ENCODE measurements at regions not wholly inside any gene's neighbourhood (a gene's known extent, or its start where the extent isn't known, plus 50 kb on each side); places are given as distances from the start of the nearest gene placed in this dataset.

GRCh38 chr12:75634244-75635222, 123.1 kb upstream of the KRR1 start:
- no peak overlapping the region for H3K4me3 ChIP-seq
- H3K27ac ChIP-seq, result no peak overlapping the region
- ATAC-seq, result no peak
- no peak for DNase-seq
- TF ChIP-seq, protein P1, sequence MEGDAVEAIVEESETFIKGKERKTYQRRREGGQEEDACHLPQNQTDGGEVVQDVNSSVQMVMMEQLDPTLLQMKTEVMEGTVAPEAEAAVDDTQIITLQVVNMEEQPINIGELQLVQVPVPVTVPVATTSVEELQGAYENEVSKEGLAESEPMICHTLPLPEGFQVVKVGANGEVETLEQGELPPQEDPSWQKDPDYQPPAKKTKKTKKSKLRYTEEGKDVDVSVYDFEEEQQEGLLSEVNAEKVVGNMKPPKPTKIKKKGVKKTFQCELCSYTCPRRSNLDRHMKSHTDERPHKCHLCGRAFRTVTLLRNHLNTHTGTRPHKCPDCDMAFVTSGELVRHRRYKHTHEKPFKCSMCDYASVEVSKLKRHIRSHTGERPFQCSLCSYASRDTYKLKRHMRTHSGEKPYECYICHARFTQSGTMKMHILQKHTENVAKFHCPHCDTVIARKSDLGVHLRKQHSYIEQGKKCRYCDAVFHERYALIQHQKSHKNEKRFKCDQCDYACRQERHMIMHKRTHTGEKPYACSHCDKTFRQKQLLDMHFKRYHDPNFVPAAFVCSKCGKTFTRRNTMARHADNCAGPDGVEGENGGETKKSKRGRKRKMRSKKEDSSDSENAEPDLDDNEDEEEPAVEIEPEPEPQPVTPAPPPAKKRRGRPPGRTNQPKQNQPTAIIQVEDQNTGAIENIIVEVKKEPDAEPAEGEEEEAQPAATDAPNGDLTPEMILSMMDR (IDR thresholded peaks at IDR 0.05), result no peak
- H3K9me3 ChIP-seq, result no peaks in the 10 kb centered on the region
- intact Hi-C loops (cut with DNase I), result no loop called here
- no peaks in the 10 kb centered on the region for H3K27me3 ChIP-seq
- H3K36me3 ChIP-seq, result no peaks in the 10 kb centered on the region
- no peaks in the 10 kb centered on the region for H3K4me1 ChIP-seq

DNA sequence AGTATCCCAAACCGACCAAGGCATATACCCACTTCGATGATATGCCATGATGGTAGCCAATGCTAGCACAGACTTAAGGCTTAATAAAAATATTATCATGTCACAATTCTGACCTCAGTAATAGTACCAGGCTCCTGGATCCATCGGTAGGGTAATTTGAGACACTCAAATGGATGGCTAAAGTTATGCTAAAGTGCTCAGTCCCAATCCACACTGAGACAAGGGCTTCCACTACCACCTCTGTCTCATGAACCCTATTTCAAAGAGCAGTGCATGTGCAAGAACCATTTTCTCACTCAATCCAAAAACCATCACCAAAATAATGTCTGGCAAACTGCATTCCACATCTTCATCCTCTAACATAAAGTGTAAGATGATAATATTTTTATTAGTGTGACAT, 122.4 kb upstream of the KRR1 start:
- Histone ChIP-seq H3K4me3 (no peak overlapping the region), H3K4me1 (no peaks in the 10 kb centered on the region), H3K27ac (no peak overlapping the region), H3K9me3 (no peaks in the 10 kb centered on the region), H3K27me3 (no peaks in the 10 kb centered on the region), H3K36me3 (no peaks in the 10 kb centered on the region)
- DNase-seq (no peak), ATAC-seq (no peak)
- intact Hi-C loops (cut with DNase I), result no loop called here
- TF ChIP-seq, protein P1 (IDR thresholded peaks at IDR 0.05), result no peak

DNA sequence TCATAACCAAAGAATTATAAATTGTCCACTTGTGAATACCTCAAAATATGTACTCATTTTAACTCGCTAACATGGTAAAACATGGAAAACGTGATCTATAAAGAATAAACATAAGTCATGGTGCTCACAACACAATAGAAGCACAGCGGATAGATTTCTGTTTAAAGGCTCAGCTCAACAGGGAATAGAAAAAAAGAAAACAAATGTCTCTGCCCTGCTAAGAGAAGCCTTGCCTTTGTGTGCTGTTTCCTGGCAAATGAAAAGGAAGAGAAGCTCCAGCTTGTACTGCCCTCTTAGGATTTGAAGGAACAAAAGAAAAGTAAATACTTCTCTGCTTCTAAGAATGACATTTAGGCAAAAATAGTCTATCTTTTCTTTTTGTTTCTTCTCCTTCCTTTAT, 121.0 kb upstream of the KRR1 start:
- intact Hi-C loops (cut with DNase I), result no loop called here
- TF ChIP-seq, protein P1 (IDR thresholded peaks at IDR 0.05), result no peak
- ATAC-seq (no peak), DNase-seq (no peak)
- Histone ChIP-seq H3K27me3 (no peaks in the 10 kb centered on the region), H3K27ac (no peak overlapping the region), H3K9me3 (no peaks in the 10 kb centered on the region), H3K4me1 (no peaks in the 10 kb centered on the region), H3K4me3 (no peak overlapping the region), H3K36me3 (no peaks in the 10 kb centered on the region)

DNA sequence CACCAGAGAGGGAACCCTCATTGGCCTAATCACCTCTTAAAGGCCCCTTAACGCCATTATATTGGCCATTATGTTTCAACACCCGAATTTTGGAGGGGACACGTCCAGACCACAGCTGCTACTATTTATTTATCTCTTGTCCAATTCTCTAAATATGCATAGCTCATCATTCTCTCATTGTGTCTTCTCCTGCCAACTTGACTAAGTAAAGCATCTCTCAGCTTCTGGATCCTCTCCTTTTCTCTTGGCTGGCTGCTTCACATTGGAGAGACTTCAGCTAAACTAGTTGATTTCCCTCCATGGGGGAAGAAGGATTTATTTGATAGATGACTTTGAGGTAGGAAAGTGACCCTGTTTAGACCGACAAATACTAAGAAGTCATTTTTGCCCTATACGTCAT, 120.4 kb upstream of the KRR1 start:
- H3K4me3 ChIP-seq, result no peak overlapping the region
- intact Hi-C loops (cut with DNase I), result no loop called here
- TF ChIP-seq, protein P1 (IDR thresholded peaks at IDR 0.05), result no peak
- no peaks in the 10 kb centered on the region for H3K4me1 ChIP-seq
- no peaks in the 10 kb centered on the region for H3K36me3 ChIP-seq
- H3K27me3 ChIP-seq, result no peaks in the 10 kb centered on the region
- no peaks in the 10 kb centered on the region for H3K9me3 ChIP-seq
- no peak for ATAC-seq
- H3K27ac ChIP-seq, result no peak overlapping the region
- no peak for DNase-seq

DNA sequence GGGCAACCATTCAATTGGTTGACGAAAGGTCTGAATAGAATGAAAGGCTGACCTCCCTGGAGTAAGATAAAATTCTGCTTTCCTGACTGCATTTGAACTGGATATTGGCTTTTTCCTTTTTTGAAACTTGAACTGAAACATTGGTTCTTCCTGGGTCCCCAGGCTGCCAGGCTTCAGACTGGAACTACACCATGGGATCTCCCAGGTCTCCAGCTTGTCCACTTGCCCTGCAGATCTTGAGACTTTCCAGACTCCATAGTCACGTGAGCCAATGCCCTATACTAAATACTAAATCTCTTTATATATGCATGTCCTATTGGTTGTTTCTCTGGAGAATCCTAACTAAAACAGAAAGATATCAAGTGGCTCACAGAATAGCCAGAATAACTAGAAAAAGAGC, 118.7 kb upstream of the KRR1 start:
- no peak for DNase-seq
- Histone ChIP-seq H3K27me3 (no peaks in the 10 kb centered on the region), H3K9me3 (no peaks in the 10 kb centered on the region), H3K36me3 (no peaks in the 10 kb centered on the region), H3K4me1 (no peaks in the 10 kb centered on the region), H3K4me3 (no peak overlapping the region), H3K27ac (no peak overlapping the region)
- intact Hi-C loops (cut with DNase I), result no loop called here
- ATAC-seq, result no peak
- TF ChIP-seq, protein P1 (IDR thresholded peaks at IDR 0.05), result no peak
